Gastroesophageal sphincter (tissue), 4 donors: ENCODE measurements at regions not wholly inside any gene's neighbourhood (a gene's known extent, or its start where the extent isn't known, plus 50 kb on each side); places are given as distances from the start of the nearest gene placed in this dataset.
A peak's percentile ranks its signal among the peaks of the same experiment; 100 is the strongest.

Experiments used
- ATAC-seq: fragments of 150-250 bp; one replicate; pipeline ENCODE4 v1.9.1; 2016; ENCODE audit warnings: mild to moderate bottlenecking, moderate library complexity
- H3K27ac ChIP-seq, 4 donors: fragments of 200-600 bp; sonication (generic) in 3 of 4; 1 replicate in 3 of 4; 2 replicates in 1 of 4; pipeline ENCODE4 v1.5.1; 2016 to 2019
- H3K27me3 ChIP-seq: fragments of 200-600 bp; sonication (generic); one replicate; pipeline ENCODE4 v1.5.1; 2019
- H3K36me3 ChIP-seq, 2 donors: fragments of 200-600 bp; sonication (generic); one replicate each; pipeline ENCODE4 v1.5.1; 2019; ENCODE audit warnings: control low read depth in 1 of 2
- H3K4me1 ChIP-seq, 3 donors: fragments of 200-600 bp; sonication (generic); 1 replicate in 2 of 3; 2 replicates in 1 of 3; pipeline ENCODE4 v1.5.1; 2016 to 2019; ENCODE audit warnings: control low read depth in 2 of 3
- H3K4me3 ChIP-seq, 2 donors: fragments of 200-600 bp; sonication (generic); one replicate each; pipeline ENCODE4 v1.5.1; 2019; ENCODE audit warnings: mild to moderate bottlenecking in 1 of 2, moderate library complexity in 1 of 2
- H3K9me3 ChIP-seq, 3 donors: fragments of 200-600 bp; sonication (generic); one replicate each; pipeline ENCODE4 v1.5.1; 2017 to 2019; ENCODE audit warnings: control low read depth in 2 of 3
- EP300 ChIP-seq: sonication (generic); formaldehyde crosslinking; IDR thresholded peaks from one replicate; pipeline ENCODE4 v1.6.1; 2017; ENCODE audit warnings: antibody characterized with exemption, mild to moderate bottlenecking
- POLR2A ChIP-seq, 2 donors: fragments of 450-650 bp; IDR thresholded peaks; one replicate each; pipeline ENCODE4 v1.6.1; 2017; ENCODE audit warnings: antibody characterized with exemption in 2 of 2, mild to moderate bottlenecking in 2 of 2, moderate library complexity in 1 of 2
- POLR2AphosphoS5 ChIP-seq: sonication (generic); formaldehyde crosslinking; IDR thresholded peaks from one replicate; pipeline ENCODE4 v1.6.1; 2017; ENCODE audit warnings: antibody characterized with exemption
- WGBS, 2 donors: methylation state at CpG; one replicate each; pipeline ENCODE4 v1.1.5; 2018; ENCODE audit warnings: low coverage in 1 of 2; 5-methylcytosine and 5-hydroxymethylcytosine counted together
- TF ChIP-seq, protein P1 (sequence below), 4 experiments: fragments of 200-600 bp in 2 of 4; fragments of 450-650 bp in 2 of 4; sonication (generic) in 1 of 4; IDR thresholded peaks; one replicate each; pipeline ENCODE4 v1.5.1; 2017 to 2019; ENCODE audit warnings: antibody characterized with exemption in 4 of 4, mild to moderate bottlenecking in 2 of 4, moderate library complexity in 2 of 4

DNA sequence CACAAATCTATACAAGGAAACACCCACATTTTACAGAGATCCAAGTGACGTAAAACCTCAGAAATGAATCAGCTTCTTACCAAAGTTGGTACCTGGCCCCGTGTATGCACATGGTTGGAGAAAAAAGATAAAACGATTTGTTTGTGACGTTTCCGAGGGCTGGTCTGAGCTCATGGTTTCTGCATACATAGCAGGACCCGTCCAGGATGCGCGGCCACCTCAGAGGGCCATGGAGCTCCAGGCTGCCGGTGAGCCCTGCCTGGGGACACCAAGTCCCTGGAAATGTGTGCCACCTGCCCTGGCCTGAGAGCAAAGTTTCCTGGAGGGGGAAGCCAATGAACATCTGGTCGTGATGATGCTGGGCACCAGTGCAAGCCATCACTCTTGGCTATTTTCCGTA is 402.6 kb upstream of the MKI67 start:
- peaks cover 22% of the 10 kb centered on the region for H3K27me3 ChIP-seq
- H3K4me1 ChIP-seq, result no peaks in the 10 kb centered on the region
- H3K9me3 ChIP-seq, result no peaks in the 10 kb centered on the region
- 66 to 74% methylated on average over 5 of the region's 11 CpGs for WGBS, 2 donors
- ATAC-seq, result no peak
- no peaks in the 10 kb centered on the region for H3K36me3 ChIP-seq
- no peak overlapping the region for H3K27ac ChIP-seq
- TF ChIP-seq POLR2AphosphoS5 (no peak), POLR2A (IDR thresholded peaks at IDR 0.05) (no peak), EP300 (no peak)
- TF ChIP-seq, protein P1, sequence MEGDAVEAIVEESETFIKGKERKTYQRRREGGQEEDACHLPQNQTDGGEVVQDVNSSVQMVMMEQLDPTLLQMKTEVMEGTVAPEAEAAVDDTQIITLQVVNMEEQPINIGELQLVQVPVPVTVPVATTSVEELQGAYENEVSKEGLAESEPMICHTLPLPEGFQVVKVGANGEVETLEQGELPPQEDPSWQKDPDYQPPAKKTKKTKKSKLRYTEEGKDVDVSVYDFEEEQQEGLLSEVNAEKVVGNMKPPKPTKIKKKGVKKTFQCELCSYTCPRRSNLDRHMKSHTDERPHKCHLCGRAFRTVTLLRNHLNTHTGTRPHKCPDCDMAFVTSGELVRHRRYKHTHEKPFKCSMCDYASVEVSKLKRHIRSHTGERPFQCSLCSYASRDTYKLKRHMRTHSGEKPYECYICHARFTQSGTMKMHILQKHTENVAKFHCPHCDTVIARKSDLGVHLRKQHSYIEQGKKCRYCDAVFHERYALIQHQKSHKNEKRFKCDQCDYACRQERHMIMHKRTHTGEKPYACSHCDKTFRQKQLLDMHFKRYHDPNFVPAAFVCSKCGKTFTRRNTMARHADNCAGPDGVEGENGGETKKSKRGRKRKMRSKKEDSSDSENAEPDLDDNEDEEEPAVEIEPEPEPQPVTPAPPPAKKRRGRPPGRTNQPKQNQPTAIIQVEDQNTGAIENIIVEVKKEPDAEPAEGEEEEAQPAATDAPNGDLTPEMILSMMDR (IDR thresholded peaks at IDR 0.05), result no peak
- no peak overlapping the region for H3K4me3 ChIP-seq

DNA sequence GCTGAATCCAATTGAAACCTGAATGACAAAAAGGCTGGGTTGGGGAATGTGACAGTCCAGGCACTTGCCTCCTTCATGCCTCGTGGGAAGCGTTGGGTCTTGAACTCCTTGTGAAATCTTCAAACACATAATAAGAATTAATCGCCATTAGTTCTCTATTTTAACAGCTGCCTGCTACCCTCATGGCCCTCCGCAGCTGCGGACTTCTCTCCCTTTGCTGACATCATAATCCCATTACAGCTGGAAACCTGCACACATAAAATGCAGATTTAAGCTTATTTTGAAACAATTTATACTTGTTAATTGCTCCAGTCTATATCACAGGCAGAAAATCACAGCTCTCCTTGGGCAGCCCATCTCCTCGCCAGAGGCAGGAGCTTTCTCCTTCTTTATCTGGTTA is 403.0 kb upstream of the MKI67 start:
- no peak for ATAC-seq
- H3K27ac ChIP-seq, result no peak overlapping the region
- peaks cover 21% of the 10 kb centered on the region for H3K27me3 ChIP-seq
- TF ChIP-seq, protein P1 (IDR thresholded peaks at IDR 0.05), result no peak
- TF ChIP-seq EP300, result no peak
- no peak for TF ChIP-seq POLR2AphosphoS5
- TF ChIP-seq POLR2A (IDR thresholded peaks at IDR 0.05), result no peak
- no peaks in the 10 kb centered on the region for H3K9me3 ChIP-seq
- no peaks in the 10 kb centered on the region for H3K36me3 ChIP-seq
- H3K4me3 ChIP-seq, result no peak overlapping the region
- H3K4me1 ChIP-seq, result no peaks in the 10 kb centered on the region
- WGBS, 2 donors, result 64 to 66% methylated on average over 4 of the region's 6 CpGs

DNA sequence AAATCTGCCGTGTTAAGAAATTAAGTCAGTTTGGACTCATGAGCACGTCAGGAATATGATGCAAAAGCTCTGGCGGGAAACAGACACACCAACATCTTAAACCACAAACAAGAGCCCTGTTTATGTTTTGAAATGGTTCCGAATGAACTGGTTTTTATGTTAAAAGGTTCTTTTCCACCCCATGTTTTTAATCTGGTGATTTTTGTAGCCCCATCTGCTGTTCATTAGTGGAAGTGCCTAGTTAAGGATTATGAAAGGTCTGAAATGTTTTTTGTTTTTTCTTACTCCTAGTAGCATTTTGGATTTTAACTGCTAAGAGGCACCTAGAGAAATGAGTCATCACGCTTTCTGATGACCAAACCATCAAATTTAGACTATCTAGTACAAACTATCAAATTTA is 404.1 kb upstream of the MKI67 start:
- Histone ChIP-seq H3K27ac (no peak overlapping the region), H3K4me3 (no peak overlapping the region), H3K36me3 (no peaks in the 10 kb centered on the region), H3K4me1 (no peaks in the 10 kb centered on the region), H3K9me3 (no peaks in the 10 kb centered on the region), H3K27me3 (peaks cover 27% of the 10 kb centered on the region)
- TF ChIP-seq, protein P1 (IDR thresholded peaks at IDR 0.05), result peak in 1 of 4 experiments; percentile 34
- no peak for TF ChIP-seq EP300
- 54 to 62% methylated on average over 5 of the region's 5 CpGs for WGBS, 2 donors
- ATAC-seq, result no peak

DNA sequence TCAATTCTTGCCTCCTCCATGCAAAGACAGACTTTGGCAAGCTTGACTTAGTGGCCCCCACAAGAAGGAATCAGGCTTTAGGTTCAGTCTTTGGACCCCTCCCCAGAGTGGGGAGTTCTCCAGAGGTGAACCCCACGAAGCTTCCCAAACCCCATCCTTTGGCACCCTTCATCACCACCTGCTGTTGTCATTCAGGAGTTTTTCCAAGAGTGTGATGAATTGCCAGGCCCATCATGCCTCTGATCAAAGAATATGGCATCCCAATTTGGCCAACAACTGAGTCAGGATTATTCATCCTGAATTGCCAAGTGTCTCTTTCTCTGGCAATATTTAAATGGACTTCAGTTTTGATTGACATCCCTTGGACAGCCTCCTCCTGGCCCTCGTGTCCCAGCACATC is 404.7 kb upstream of the MKI67 start:
- H3K27me3 ChIP-seq, result peaks cover 33% of the 10 kb centered on the region
- no peaks in the 10 kb centered on the region for H3K9me3 ChIP-seq
- WGBS, 2 donors, result 29 to 100% methylated on average over 1 of the region's 2 CpGs
- no peaks in the 10 kb centered on the region for H3K36me3 ChIP-seq
- TF ChIP-seq, protein P1 (IDR thresholded peaks at IDR 0.05), result no peak
- TF ChIP-seq EP300, result no peak
- TF ChIP-seq POLR2AphosphoS5, result no peak
- TF ChIP-seq POLR2A (IDR thresholded peaks at IDR 0.05), result no peak
- no peak overlapping the region for H3K4me3 ChIP-seq
- no peaks in the 10 kb centered on the region for H3K4me1 ChIP-seq
- H3K27ac ChIP-seq, result no peak overlapping the region
- no peak for ATAC-seq

DNA sequence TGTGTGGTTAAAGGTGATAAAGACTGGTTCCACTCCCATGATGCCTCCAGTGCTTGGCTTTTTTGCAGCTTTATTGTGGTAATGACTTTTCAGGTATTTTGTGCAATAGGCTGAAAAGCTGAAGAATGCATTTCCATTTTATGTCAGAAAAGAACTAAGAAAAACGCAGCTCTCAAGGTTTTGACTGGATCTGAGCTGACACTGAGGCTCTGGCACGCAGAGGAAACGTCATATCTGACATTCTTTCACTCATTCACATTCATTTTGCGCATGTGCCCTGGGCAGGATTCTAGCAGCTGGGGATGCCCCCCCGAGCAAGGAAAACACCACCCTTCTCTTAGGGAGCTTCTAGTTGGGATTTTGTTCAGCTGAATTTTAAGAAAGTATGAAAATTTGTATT is 408.5 kb upstream of the MKI67 start:
- Histone ChIP-seq H3K4me3 (no peak overlapping the region), H3K9me3 (no peaks in the 10 kb centered on the region), H3K36me3 (no peaks in the 10 kb centered on the region), H3K27me3 (peaks cover 61% of the 10 kb centered on the region), H3K27ac (no peak overlapping the region), H3K4me1 (no peaks in the 10 kb centered on the region)
- ATAC-seq, result no peak
- TF ChIP-seq POLR2AphosphoS5 (no peak), EP300 (no peak), POLR2A (IDR thresholded peaks at IDR 0.05) (no peak)
- TF ChIP-seq, protein P1 (IDR thresholded peaks at IDR 0.05), result no peak
- WGBS, 2 donors, result 77 to 78% methylated on average over 5 of the region's 5 CpGs
